ENCODE measurements at regions not wholly inside any gene's neighbourhood (a gene's known extent, or its start where the extent isn't known, plus 50 kb on each side); places are given as distances from the start of the nearest gene placed in this dataset.

DNA sequence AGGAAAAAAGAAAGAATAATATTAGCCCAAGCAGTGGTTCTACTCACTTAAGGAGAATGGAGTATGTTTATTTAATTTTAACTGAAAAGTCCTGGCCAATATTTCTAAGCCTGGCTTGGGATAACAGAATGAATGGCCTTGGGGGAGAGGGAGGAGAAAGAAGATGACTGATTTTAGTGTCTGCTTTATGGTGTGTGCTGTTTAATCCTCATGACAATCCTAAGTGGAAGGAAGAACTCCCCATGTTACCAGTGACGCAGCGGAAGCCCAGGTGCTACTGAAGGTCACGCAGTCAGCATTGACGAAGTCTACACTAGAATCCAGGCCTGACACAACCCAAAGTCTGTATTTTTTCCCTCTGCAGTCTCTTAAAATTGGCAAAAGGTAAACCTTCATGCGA is 50.5 kb downstream of the PALM2AKAP2 start:
- no peak for DNase-seq

DNA sequence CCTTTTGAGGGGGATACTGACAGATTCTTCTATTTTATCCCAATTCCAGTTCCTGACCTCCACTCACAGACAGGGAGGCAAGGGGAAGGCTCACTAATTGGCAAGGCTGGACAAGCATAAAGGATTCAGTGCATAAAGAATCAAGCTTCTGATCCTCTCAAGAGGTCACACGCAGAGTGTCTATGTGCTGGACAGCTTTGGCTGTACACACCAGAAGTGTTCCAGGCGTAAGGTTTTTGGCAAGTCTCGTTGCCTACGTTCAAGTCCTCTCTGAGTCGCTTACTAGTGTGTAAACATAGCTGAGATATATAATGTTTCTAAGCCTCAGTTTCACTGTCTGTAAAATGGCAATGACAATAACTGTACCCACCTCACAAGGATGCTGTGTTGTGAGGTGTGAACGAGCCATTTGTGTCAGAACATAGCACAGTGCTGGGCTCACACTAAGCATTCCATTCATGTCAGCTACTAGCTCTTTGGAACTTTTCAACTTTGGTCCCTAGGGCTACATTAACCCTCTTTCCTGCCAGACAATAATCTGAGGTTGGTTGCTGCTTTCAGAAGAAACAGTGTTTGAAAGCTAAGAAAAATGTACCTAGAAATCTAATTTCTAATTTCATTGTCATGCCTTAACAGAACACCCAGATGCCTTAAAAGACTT is 52.1 kb downstream of the PALM2AKAP2 start:
- DNase-seq, result no peak

DNA sequence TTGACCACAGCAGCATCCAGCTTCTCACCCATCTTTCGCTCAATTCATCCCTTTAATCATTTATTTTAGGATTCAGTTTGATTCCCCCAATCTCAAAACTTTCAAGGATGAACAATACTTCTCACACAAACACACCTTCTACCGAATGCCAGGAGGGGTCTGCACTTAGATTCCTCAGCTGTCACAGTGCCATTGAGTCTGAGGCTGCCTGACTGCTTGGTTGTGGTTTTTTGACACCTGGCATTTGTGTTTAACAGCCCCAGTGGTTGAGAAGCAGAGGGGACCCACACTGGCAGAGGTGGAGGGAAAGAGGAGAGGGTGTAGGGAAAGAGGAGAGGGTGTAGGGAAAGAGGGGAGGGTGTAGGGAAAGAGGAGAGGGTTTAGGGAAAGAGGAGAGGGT is 54.9 kb downstream of the PALM2AKAP2 start:
- no peak for DNase-seq

DNA sequence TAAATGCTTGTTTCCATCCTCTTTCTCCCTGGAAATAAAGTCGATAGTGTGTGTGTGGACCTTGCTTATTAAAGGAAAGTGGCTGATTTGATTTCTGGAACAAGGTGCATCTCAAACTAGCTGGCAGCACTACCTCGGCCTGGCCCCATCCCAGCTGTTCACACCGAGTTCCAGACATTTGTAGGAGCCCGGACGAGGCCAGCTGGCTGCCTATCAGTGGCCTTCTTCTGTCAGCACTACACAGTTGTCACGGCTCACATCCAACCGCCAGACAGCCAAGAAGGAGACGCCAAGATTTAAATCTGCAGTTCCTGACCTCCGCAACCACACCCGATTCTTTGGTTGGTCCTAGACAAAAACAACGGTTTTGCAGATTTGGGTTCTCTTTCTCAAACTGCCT is 63.6 kb downstream of the PALM2AKAP2 start:
- DNase-seq, result no peak

DNA sequence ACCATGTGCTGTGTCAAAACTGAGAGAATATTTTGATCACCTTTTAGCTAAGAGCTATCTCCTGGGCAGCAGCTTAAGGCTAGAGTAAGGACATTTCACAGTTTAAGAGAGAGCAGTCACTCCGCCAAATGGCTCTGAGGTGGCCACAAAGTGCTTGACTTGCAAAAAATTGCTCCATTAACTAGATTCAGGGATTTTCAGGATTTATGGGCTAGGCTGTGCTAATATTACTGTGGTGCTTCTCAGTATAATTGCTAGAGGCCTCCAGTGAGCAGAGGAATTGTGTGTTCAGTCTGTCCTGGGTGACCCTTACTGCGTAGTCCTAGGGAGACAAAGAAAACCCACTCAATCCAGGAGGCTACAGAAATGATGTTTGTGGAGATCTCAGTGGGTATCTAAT is 65.2 kb downstream of the PALM2AKAP2 start:
- no peak for DNase-seq

DNA sequence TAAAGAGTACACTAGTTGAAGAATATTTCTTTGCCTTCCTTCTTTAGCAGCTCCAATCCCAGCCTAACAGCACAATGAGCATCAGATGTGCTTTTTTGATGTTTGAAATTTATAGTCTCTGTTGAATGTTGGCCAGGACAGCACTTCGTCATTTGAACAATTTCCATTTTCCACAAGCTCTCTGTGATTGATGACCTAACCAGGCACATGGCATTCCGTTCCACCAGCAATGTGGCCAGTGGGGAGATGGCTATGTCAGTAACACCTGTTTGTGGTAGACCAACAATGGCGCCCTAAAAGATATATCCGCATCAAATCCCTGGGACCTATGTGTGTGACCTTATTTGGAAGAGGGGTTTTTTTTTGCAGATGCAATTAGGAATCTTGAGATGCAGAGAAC is 66.8 kb downstream of the PALM2AKAP2 start:
- no peak for DNase-seq

DNA sequence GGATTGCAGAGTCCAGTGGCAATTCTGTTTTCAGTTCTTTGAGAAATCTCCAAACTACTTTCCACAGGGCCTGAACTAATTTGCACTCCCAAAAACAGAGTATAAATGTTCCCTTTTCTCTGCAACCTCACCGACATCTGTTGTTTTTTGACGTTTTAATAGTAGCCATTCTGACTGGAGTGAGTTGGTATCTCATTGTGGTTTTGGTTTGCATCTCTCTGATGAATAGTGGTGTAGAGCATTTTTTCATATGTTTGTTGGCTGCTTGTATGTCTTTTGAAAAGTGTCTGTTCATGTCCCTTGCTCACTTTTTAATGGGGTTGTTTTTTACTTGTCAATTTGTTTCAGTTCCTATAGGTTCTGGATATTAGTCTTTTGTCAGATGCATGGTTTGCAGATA is 72.6 kb downstream of the PALM2AKAP2 start:
- DNase-seq, result no peak

DNA sequence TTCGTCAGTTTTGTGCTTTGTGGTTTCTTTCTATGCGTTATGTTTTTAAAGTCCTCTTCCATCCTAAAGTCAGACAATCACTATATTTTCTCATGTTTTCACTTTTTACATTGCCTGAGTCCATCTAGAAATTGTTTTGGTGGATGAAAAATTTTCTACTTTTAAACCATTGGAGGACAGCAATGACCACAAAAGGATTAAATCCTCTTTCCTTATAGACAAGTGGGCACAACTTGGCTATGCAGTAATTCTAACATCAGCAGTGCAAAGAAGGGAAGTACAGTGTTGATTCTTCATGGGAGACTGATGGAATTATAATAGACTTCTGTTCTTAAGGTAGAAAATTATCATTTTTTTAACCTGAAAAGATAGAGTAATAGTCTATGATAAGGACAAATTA is 75.5 kb downstream of the PALM2AKAP2 start:
- DNase-seq, result no peak

DNA sequence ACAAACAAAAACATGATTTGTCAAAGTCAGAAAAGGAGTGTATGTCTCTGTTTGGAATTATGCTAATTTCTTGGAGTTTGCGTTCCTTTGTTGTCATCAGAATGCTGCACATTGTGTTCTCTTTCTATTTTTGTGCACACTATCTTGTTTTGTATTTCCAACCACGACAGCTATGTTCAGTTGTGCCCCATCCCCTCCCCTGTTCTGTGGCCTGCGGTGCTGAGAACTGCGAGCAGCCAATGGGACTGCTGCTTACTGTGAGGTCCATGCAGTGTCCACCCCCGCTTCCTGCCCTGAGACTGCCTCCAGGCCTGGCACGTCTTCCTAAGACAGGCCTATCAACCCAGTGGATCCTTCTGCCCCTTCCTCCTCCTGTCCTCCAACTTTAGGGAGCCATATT is 76.8 kb downstream of the PALM2AKAP2 start:
- no peak for DNase-seq

DNA sequence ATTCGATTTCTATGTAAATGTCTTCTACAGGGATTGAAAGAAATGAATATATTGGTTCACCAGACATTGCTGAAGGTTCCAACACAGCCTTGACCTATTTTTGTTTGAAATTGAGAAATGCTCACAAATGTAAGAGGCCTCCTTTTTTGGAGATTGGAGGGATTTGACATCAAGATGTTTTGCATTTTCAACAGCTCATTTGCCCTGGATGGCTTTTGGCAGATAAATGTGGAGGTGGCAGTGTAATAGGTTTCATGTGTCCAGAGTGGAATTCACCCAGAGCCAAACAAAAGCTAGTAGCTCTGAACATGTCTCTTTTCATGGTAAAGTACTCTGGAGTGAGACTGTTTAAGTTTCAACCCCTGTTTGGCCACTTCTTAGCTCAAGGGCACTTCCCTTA is 77.3 kb downstream of the PALM2AKAP2 start:
- DNase-seq, result no peak

DNA sequence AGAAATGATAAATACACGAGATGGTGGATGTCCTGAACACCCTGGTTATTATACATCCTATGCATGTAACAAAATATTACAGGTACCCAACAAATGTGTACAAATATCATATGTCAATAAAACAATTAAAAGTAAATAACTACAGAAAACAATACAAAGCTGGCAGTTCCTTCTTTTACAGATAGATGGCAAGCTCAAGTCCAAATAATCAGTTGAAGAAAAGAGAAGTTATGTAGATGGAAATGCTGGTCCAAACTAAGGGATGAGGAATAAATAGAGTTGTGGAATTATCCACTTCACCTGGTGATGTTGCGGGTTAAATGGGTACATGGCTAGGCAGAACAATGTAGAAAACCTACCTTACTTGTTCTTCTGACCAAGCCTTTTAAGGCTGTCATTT is 79.4 kb downstream of the PALM2AKAP2 start:
- no peak for DNase-seq

DNA sequence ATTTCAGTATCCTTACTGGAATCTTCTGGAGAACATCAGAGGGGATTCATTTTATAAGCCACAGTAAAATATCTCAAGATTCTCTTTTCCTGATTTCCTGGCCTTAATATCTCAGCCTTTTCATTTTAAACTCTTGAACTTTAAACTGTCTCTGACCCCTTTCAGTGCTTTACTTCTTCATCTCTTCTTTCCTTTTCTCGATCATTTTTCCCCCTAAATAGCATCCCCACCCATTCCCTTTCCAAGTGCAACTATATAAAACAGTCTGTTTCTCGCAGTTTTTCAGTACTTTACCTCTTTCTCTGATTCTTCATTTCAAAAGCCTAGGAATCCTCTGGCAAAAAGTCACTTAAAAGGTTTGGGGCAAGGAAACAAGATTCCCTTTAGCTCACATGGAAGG is 80.5 kb downstream of the PALM2AKAP2 start:
- no peak for DNase-seq

DNA sequence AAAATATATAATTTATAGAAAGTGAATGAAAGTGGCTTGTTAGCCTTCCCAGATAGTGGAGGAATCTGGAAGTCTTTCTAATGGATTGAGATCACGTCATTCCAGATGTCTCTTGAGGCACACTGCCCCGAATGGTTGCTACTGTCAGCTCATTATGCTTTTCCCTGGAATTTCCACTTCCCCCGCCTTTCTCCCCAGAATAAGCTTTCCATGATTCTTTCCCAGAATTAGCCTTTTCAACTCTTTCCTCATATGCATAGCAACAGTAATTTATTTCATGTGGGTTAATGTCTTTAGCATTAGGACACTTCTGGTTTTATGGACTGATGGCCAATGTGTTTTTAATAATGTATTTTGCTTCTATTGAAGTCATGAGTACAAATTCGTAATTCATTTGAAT is 81.5 kb downstream of the PALM2AKAP2 start:
- no peak for DNase-seq

DNA sequence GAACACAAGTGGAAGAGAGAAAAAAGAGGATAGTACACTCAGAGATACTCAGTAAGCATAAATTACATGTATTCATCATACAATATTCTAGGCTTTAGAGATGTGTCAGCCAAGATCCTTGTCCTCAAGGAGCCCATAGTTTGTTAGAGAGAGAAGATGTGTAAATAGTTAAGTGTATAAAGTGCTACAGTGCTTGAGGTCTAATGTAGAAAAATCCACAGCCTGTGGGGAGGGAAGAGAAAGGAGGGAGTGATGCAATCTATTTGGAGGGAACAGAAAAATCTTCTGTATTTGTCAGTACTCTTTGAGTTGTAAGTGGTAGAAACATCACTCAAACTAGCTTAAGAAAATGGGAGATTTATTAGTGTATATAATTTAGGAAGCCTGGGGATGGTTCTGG is 81.9 kb downstream of the PALM2AKAP2 start:
- no peak for DNase-seq

DNA sequence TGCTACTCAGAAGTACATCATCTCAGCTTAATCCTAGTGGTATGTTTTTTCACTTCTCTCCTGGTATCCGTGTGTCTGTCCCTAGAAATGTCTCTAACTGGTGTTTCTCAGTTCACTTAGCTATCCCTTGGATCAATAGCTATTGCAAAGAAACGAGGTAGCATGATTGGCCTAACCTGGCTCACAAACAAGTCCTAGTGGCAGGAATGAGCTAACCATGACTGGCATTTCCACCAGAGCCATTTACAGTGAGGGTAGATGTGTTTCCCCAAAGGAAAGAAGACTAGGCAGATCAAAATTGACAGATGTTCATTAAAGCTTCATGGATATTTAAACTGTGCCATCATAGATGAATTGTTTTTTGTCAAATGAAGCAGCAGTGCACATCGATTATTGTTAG is 82.5 kb downstream of the PALM2AKAP2 start:
- no peak for DNase-seq

DNA sequence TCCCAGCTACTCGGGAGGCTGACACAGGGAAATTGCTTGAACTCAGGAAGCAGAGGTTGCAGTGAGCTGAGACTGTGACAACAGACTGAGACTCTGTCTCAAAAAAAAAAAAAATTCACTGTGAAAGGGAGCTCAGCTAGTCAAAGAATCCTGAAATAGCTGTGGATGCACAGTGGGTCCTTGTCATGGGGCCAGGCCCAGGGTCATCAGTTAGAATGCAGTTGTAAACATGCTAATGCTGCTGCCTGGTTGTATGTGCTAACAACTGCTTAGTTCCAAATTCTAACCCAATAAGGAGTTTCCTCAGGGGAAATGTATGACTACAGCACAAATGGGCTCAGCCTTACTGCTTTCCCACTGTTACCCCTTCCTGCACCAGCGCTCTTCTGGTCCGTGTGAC is 84.0 kb downstream of the PALM2AKAP2 start:
- no peak for DNase-seq

DNA sequence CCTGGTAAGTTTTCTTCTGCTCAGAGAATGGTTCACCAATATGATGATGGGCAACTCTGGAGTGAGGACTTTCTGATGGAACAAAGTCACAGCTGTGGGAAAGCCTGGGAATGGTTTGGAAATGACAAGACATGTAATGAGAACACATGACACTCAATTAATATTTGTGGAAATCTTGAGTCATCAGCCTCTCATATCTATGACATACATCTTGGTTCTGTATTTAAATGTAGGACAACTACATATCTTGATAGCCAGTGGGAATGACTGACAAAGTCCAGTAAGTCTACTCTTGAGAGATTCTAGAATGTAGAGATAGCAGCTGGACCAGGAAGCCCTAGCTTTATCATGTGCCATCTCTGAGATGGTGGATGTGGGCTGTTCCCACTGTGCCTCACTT is 85.5 kb downstream of the PALM2AKAP2 start:
- no peak for DNase-seq

DNA sequence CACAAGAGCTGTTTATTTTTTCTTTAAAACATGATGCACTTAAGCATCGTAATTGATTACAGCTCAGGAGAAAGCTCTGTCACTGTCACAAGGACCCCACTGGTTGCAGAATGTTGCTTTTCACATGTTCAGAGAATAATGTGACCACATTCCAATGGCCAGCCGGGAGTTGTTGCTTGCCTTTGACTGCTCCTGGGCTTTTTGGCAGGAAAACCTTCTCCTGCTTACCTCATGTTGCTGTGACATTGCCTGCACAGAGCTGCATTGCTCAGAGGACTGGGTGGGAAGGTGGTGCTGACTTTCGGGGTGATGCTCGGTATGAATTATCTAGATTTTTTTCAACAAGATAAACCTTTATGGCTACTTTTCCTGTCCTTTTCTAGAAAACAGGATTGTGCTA is 88.2 kb downstream of the PALM2AKAP2 start:
- no peak for DNase-seq

DNA sequence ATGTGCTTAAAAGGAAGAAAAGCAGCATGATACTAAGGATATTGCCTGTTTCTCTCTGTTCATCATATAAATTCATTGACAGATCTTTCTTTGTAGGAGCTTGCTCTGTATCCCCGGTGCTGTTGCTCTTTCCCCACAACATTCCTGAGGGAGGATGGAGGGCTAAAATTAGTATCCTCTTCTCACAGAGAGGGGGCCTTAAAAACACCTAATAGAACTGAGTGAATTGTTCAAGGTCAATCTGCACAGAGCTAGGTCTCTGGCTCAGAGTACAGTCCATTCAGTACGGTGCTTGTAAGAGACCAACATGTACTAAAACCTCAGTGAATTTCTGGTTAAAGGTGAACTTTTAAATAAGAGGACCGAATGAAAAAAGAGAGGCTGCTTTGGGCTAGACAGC is 88.7 kb downstream of the PALM2AKAP2 start:
- no peak for DNase-seq

DNA sequence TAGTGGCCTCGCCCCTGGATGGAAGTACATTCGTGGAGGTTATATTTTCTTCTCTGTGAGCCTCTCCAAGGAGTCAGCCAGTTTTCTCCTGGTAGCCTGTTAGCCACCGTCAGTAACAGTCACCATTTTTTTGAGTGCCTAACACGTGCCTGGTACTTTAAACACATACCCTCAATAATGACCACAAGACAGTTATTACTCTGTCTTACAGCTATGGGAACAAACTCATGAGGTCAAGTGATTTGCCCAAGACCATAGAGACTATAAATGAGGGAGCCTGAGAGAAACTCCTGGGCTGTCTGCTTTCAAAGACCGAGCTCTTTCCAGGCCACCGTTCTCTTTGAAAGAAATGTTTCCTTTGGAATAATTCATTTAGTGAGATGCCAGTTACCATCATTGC is 90.4 kb downstream of the PALM2AKAP2 start:
- no peak for DNase-seq

DNA sequence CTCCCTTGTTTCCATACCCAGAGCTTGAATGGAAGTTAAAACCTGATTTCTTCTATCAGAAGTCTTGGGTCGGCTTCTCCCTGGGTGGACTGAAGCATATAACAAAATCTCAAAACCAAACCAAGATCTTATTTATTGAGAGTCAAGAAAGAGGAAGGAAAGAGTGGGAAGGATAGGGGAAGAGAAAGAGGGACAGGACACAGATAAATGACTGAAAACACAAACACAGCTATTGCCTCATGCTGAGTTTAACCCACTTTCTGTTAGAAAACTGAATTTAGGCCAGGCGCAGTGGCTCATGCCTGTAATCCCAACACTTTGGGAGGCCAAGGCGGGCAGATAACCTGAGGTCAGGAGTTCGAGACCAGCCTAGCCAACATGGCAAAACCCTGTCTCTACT is 92.9 kb downstream of the PALM2AKAP2 start:
- no peak for DNase-seq

DNA sequence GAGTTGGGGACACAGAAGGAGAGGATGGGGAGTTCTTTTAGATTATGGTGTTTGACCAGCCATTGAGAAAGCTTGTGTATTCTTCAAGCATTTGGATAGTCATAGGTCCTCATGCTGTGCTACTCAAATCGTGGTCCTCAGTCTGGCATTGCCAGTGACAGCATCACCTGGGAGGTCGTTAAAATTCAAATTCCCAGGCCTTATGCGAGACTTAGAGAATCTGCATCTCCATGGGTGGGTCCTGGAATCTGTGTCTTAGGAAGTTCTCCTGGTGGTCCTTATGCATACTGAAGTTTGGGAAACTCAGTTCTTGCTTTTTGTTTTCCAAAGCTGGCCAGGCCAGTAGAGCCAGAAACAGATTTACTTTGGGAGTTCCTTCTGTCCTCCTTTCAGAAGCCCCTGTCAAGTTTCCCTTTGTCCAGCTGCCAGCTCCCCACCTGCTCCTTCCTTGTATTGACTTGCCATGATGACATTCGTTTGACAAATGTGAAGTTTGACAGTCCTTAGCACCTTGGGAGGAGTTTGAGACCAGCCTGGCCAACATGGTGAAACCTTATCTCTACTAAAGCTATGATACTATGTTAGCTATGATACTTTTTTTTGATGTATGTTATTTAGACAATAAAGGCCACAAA is 95.6 kb downstream of the PALM2AKAP2 start:
- DNase-seq, result no peak

DNA sequence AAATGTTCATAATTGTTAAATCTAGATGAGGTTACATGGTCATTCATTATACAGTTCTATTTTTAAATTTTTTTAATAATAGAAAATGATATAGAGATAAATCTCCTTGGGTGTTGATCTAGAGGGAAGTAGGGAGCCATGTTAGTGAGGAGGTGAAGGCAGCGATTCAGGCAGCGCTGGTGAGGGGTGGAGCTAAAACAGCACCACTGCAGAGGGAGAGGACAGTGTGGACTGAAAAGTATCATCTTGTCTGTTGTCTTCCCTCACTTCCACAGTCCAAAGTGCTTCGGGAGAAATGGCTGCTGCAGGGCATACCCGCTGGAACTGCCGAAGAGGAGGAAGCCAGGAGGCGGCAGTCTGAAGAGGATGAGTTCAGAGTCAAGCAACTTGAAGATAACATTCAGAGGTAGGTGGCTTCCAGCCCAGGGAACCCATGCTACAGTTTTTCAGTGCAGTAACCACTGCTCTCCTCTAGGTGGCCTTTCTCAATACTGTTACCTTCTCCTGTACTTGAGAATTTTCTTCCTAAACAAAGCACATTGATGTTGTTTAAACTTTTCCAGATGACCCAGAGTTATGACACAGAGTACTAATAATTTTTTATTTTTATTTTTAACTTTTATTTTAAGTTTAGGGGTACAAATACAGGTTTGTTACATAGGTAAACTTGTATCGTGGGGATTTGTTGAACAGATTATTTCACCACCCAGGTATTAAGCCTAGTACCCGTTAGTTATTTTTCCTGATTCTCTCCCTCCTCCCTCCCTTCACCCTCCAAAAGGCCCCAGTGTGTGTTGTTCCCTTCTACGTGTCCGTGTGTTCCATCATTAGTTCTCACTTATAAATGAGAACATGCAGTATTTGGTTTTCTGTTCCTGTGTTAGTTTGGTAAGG is 100.5 kb downstream of the PALM2AKAP2 start:
- no peak for DNase-seq

DNA sequence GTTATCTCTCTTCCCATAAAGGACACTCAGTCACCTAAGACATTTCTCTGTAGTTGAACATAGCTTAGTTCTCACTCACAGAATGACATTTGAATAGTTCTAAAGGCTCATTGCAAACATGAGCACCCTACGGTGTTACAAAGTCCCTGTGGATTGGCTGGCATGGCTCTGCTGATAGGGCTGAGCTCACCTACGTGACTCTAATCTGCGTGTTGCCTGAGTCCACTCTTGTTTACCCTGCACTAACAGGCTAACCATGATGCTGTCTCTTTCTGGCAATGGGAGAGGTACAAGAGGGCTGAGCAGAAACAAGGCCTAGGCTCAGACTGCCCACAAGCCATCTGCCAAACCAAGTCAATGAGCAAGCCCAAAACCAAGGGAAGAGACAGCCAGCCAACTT is 103.6 kb downstream of the PALM2AKAP2 start:
- DNase-seq, result no peak

All from T-helper 9 cell (primary cell).